ENCODE measurements at regions not wholly inside any gene's neighbourhood (a gene's known extent, or its start where the extent isn't known, plus 50 kb on each side); places are given as distances from the start of the nearest gene placed in this dataset.

DNA sequence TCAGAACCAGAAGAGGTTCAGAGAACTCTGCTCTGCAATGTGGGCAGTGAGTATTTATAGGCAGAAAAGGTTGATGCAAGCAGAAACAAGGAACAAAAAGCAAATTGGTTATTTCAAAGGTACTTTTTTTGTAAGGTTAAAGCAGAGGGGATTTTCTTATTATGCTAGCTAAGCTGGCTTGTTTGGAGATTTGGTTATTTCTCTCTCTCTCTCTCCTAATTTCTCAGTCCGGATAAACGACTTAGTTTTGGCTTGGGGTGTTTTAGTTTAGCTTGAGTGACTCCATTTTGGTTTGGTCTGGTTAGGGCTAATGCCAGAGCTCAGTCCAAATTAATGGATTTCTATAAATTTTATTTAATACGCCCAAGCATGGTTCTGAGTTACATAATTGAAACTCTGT is 566.8 kb downstream of the SH2D4B start:
- no peaks in the 10 kb centered on the region for H3K4me1 ChIP-seq (ENCODE audit: control insufficient read depth, insufficient read depth, low read length, poor library complexity, severe bottlenecking)
- no peaks in the 10 kb centered on the region for H3K27me3 ChIP-seq (replicated peaks; ENCODE audit: control insufficient read depth, insufficient read depth, low read length, poor library complexity, severe bottlenecking)
- no peak overlapping the region for H3K27ac ChIP-seq (ENCODE audit: insufficient read depth, low read length, poor library complexity, severe bottlenecking)
- no peak for DNase-seq
- no peak overlapping the region for H3K4me3 ChIP-seq (ENCODE audit: insufficient read depth, low read depth, low read length, poor library complexity, severe bottlenecking)
- no peaks in the 10 kb centered on the region for H3K36me3 ChIP-seq (ENCODE audit: control insufficient read depth, insufficient read depth, low read length)
- H3K9me3 ChIP-seq (ENCODE audit: control insufficient read depth, low read length) = no peaks in the 10 kb centered on the region

DNA sequence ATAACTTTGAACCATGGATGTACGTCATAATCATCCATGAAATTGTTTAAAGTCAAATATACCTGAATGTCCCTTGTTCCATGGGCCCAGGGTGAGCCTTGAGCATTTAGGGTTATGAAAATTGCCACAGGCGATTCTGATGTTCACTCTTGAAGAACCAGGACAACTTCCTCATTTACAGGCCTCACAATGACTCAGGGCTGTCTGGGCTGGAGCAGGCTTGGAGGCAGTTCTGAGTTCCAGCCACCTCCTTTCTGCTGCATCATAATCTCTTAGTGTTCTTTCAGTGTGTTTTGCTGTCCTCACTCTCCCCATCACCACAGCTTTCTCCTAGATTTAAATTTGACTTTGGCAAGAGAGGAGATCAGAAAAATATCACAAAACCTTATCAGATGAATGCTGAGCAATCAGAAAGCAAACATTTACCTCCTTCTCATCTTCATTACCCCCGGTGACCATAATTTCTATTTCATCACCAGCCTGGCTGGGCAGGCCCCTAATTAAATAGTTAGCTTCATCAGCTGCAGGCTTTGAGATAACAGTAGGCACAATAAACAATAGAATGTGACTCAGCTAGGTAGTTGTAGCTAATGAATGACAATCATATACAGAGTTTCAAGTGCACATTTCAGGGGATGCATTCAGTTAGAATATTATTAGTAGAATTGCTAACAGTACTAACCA is 571.0 kb downstream of the SH2D4B start:
- H3K36me3 ChIP-seq (ENCODE audit: control insufficient read depth, insufficient read depth, low read length) = no peaks in the 10 kb centered on the region
- no peak for DNase-seq
- H3K27ac ChIP-seq (ENCODE audit: insufficient read depth, low read length, poor library complexity, severe bottlenecking) = no peak overlapping the region
- no peaks in the 10 kb centered on the region for H3K4me1 ChIP-seq (ENCODE audit: control insufficient read depth, insufficient read depth, low read length, poor library complexity, severe bottlenecking)
- no peak overlapping the region for H3K4me3 ChIP-seq (ENCODE audit: insufficient read depth, low read depth, low read length, poor library complexity, severe bottlenecking)
- H3K9me3 ChIP-seq (ENCODE audit: control insufficient read depth, low read length) = no peaks in the 10 kb centered on the region
- no peaks in the 10 kb centered on the region for H3K27me3 ChIP-seq (replicated peaks; ENCODE audit: control insufficient read depth, insufficient read depth, low read length, poor library complexity, severe bottlenecking)

DNA sequence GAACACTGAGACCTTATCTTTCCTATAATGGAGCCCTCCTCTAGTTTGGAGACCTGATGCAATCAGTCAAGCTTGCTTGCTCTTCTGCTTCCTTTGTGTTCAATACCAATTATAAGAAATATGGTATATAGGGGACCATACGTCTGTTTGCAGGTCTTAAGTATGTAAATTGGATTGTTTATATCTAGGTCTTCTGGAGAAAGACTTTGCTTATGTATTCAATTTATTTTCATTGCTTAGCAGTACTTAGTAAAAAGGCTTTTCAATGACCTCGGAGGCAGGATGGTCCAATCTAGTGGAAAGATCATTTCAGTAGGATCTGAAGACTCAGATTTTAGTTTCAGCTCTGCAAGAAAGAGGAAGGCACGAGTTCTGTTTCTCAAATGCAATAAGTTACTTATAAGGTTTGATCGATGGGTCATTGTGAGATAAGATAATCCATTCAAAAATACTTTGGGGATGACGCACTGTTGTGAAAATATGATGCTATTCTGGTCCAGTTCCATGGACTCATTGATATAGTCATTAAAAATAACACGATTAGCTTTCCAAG is 571.6 kb downstream of the SH2D4B start:
- Histone ChIP-seq H3K27ac (ENCODE audit: insufficient read depth, low read length, poor library complexity, severe bottlenecking) (no peak overlapping the region), H3K4me1 (ENCODE audit: control insufficient read depth, insufficient read depth, low read length, poor library complexity, severe bottlenecking) (no peaks in the 10 kb centered on the region), H3K27me3 (replicated peaks; ENCODE audit: control insufficient read depth, insufficient read depth, low read length, poor library complexity, severe bottlenecking) (no peaks in the 10 kb centered on the region), H3K4me3 (ENCODE audit: insufficient read depth, low read depth, low read length, poor library complexity, severe bottlenecking) (no peak overlapping the region), H3K9me3 (ENCODE audit: control insufficient read depth, low read length) (no peaks in the 10 kb centered on the region), H3K36me3 (ENCODE audit: control insufficient read depth, insufficient read depth, low read length) (no peaks in the 10 kb centered on the region)
- DNase-seq = no peak

DNA sequence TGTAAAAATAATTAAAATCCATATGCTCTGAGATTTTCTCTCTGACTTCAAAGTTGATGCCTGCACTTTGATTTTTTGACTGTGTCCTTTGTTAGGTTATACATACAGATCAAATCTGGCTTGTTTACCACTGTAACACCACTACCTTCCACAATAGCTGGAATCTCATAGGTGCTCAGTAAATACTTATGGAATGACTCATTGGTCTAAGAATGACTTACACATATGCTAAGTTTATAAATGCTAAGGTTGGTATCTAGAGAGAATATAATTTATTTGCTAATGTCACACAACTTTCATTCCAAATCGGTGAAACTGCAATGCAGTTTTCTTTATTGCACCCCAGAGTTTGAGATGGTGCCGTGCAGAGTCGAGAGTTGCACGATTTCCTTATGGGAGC is 578.5 kb downstream of the SH2D4B start:
- DNase-seq = no peak
- H3K27ac ChIP-seq (ENCODE audit: insufficient read depth, low read length, poor library complexity, severe bottlenecking) = no peak overlapping the region

DNA sequence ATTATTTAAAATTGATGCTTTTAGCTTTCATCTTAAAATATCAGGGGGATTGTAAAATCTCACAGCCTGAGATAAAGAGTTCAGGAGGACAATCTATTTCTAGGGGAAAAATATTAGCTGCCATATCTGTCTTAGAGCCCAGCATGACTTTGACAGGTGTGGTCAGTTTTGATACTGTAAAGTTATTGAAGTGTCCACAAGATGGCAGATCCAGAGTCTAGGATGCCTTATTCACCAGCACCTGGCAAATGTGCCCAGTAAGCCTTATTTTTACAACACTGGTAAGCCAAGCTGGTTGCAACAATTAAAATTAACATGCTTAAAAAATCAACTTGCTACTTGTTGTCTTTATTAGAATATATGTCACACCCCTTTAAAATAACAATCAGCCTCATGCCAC is 579.3 kb downstream of the SH2D4B start:
- Histone ChIP-seq H3K27ac (ENCODE audit: insufficient read depth, low read length, poor library complexity, severe bottlenecking) (no peak overlapping the region), H3K36me3 (ENCODE audit: control insufficient read depth, insufficient read depth, low read length) (no peaks in the 10 kb centered on the region), H3K27me3 (replicated peaks; ENCODE audit: control insufficient read depth, insufficient read depth, low read length, poor library complexity, severe bottlenecking) (no peaks in the 10 kb centered on the region), H3K4me3 (ENCODE audit: insufficient read depth, low read depth, low read length, poor library complexity, severe bottlenecking) (no peak overlapping the region), H3K4me1 (ENCODE audit: control insufficient read depth, insufficient read depth, low read length, poor library complexity, severe bottlenecking) (no peaks in the 10 kb centered on the region), H3K9me3 (ENCODE audit: control insufficient read depth, low read length) (no peaks in the 10 kb centered on the region)
- DNase-seq = no peak

More for the DNA sequence above, 578.5 kb downstream of the SH2D4B start:
- Histone ChIP-seq H3K4me1 (ENCODE audit: control insufficient read depth, insufficient read depth, low read length, poor library complexity, severe bottlenecking) (no peaks in the 10 kb centered on the region), H3K36me3 (ENCODE audit: control insufficient read depth, insufficient read depth, low read length) (no peaks in the 10 kb centered on the region), H3K27me3 (replicated peaks; ENCODE audit: control insufficient read depth, insufficient read depth, low read length, poor library complexity, severe bottlenecking) (no peaks in the 10 kb centered on the region), H3K9me3 (ENCODE audit: control insufficient read depth, low read length) (no peaks in the 10 kb centered on the region), H3K4me3 (ENCODE audit: insufficient read depth, low read depth, low read length, poor library complexity, severe bottlenecking) (no peak overlapping the region)

DNA sequence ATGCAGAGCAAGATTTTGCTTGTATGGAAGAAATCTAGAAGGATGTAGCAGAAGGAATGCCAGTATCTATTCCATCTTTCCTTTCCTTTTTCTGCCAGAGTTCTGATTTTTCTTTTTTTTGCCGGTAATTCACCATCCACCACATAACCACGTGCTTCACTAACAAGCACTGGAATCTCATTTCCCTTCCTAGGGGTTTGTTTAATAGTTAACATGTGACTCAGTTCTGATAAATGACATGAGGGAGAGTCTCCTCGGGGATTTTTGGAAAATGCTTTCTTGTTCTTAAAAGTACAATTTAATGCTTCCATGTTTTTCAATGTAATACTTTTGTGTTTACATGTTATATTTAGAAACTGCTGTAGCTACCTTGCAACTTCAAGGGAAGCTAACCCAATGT is 590.2 kb downstream of the SH2D4B start:
- no peaks in the 10 kb centered on the region for H3K4me1 ChIP-seq (ENCODE audit: control insufficient read depth, insufficient read depth, low read length, poor library complexity, severe bottlenecking)
- H3K27me3 ChIP-seq (replicated peaks; ENCODE audit: control insufficient read depth, insufficient read depth, low read length, poor library complexity, severe bottlenecking) = no peaks in the 10 kb centered on the region
- no peak overlapping the region for H3K4me3 ChIP-seq (ENCODE audit: insufficient read depth, low read depth, low read length, poor library complexity, severe bottlenecking)
- H3K36me3 ChIP-seq (ENCODE audit: control insufficient read depth, insufficient read depth, low read length) = no peaks in the 10 kb centered on the region
- H3K27ac ChIP-seq (ENCODE audit: insufficient read depth, low read length, poor library complexity, severe bottlenecking) = no peak overlapping the region
- no peak for DNase-seq
- H3K9me3 ChIP-seq (ENCODE audit: control insufficient read depth, low read length) = no peaks in the 10 kb centered on the region

DNA sequence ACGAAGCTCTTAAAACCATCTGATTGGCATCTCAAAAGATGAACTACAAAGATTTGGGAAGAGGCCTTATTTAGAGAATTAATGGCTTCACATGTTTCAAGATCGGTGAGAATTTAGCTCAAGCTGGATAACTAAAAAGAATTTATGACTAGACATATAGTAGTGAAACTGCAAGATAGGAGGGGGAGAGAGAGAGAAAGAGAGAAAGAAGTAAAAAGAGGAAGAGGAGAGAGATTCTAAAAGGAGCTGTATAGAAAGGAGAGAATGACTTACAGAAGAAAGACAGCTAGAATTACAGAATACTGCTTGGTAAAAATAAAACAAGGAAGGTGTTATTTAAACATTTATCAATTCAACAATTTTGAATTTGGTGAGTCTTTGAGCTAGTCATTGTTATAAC is 592.3 kb downstream of the SH2D4B start:
- Histone ChIP-seq H3K4me3 (ENCODE audit: insufficient read depth, low read depth, low read length, poor library complexity, severe bottlenecking) (no peak overlapping the region), H3K27me3 (replicated peaks; ENCODE audit: control insufficient read depth, insufficient read depth, low read length, poor library complexity, severe bottlenecking) (no peaks in the 10 kb centered on the region), H3K9me3 (ENCODE audit: control insufficient read depth, low read length) (no peaks in the 10 kb centered on the region), H3K36me3 (ENCODE audit: control insufficient read depth, insufficient read depth, low read length) (no peaks in the 10 kb centered on the region), H3K4me1 (ENCODE audit: control insufficient read depth, insufficient read depth, low read length, poor library complexity, severe bottlenecking) (no peaks in the 10 kb centered on the region), H3K27ac (ENCODE audit: insufficient read depth, low read length, poor library complexity, severe bottlenecking) (no peak overlapping the region)
- no peak for DNase-seq

DNA sequence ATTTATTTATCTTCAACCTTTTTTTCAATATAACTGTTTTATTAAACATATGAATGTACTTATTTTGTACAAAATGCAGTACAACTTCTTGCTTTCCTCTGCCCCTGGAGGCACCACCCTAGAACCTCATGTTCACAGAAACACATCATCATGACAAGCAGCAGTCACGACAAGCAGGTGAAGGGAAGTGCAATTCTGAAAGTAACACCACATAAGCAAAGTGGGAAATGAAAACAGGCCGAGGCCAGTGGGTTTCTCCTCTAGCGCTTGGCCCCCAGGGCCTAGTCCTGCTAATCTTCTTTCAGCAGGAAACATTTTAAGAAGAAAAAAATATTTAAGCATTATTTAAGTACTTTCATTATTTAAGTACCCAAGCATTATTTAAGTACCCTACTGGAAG is 598.1 kb downstream of the SH2D4B start:
- H3K9me3 ChIP-seq (ENCODE audit: control insufficient read depth, low read length) = no peaks in the 10 kb centered on the region
- H3K27ac ChIP-seq (ENCODE audit: insufficient read depth, low read length, poor library complexity, severe bottlenecking) = no peak overlapping the region
- DNase-seq = no peak
- no peaks in the 10 kb centered on the region for H3K27me3 ChIP-seq (replicated peaks; ENCODE audit: control insufficient read depth, insufficient read depth, low read length, poor library complexity, severe bottlenecking)
- no peak overlapping the region for H3K4me3 ChIP-seq (ENCODE audit: insufficient read depth, low read depth, low read length, poor library complexity, severe bottlenecking)
- H3K36me3 ChIP-seq (ENCODE audit: control insufficient read depth, insufficient read depth, low read length) = no peaks in the 10 kb centered on the region
- no peaks in the 10 kb centered on the region for H3K4me1 ChIP-seq (ENCODE audit: control insufficient read depth, insufficient read depth, low read length, poor library complexity, severe bottlenecking)

DNA sequence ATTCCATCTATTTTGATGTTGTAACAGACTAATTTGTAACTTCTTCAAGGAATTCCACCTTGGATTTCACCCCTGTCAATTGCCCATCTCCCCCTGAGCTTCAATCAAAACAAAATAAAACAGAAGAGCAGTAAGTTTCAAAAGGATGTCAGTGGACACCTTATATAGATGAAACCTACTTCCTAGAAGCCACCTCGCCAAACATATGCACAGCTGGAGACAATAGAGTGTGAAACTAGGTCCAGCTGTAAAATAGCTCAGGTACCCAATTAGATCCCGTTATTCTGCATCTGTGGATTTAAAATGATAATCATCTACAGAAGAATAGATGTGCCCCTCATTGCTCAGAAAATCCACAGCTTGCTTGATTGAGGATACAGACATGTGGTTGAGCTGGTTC is 598.6 kb downstream of the SH2D4B start:
- no peak overlapping the region for H3K27ac ChIP-seq (ENCODE audit: insufficient read depth, low read length, poor library complexity, severe bottlenecking)
- no peak overlapping the region for H3K4me3 ChIP-seq (ENCODE audit: insufficient read depth, low read depth, low read length, poor library complexity, severe bottlenecking)
- no peak for DNase-seq
- no peaks in the 10 kb centered on the region for H3K36me3 ChIP-seq (ENCODE audit: control insufficient read depth, insufficient read depth, low read length)
- H3K4me1 ChIP-seq (ENCODE audit: control insufficient read depth, insufficient read depth, low read length, poor library complexity, severe bottlenecking) = no peaks in the 10 kb centered on the region
- H3K9me3 ChIP-seq (ENCODE audit: control insufficient read depth, low read length) = no peaks in the 10 kb centered on the region
- no peaks in the 10 kb centered on the region for H3K27me3 ChIP-seq (replicated peaks; ENCODE audit: control insufficient read depth, insufficient read depth, low read length, poor library complexity, severe bottlenecking)

DNA sequence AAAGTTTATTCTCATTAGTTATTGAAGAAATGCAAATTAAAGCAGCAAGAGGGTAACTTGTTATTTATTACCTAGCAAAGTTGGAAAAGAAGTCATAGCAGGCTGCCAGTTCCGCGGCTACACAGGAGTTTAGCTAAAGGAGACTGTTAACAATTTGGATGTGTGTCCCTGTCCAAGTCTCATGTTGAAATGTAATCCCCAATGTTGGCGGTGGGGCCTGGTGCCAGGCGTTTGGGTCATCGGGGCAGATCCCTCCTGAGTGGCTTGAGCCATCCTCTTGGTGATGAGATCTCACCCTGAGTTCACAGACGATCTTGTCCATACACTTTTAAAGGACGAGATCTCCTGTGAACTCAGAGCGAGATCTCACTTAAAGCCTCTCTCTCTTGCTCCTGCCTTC is 608.3 kb downstream of the SH2D4B start:
- H3K36me3 ChIP-seq (ENCODE audit: control insufficient read depth, insufficient read depth, low read length) = no peaks in the 10 kb centered on the region
- DNase-seq = no peak
- no peaks in the 10 kb centered on the region for H3K9me3 ChIP-seq (ENCODE audit: control insufficient read depth, low read length)
- H3K4me3 ChIP-seq (ENCODE audit: insufficient read depth, low read depth, low read length, poor library complexity, severe bottlenecking) = no peak overlapping the region
- H3K27ac ChIP-seq (ENCODE audit: insufficient read depth, low read length, poor library complexity, severe bottlenecking) = no peak overlapping the region
- no peaks in the 10 kb centered on the region for H3K27me3 ChIP-seq (replicated peaks; ENCODE audit: control insufficient read depth, insufficient read depth, low read length, poor library complexity, severe bottlenecking)
- H3K4me1 ChIP-seq (ENCODE audit: control insufficient read depth, insufficient read depth, low read length, poor library complexity, severe bottlenecking) = no peaks in the 10 kb centered on the region

All from effector memory CD4-positive, alpha-beta T cell (primary cell).